Adrenal gland (tissue), 5 donors: ENCODE measurements at regions not wholly inside any gene's neighbourhood (a gene's known extent, or its start where the extent isn't known, plus 50 kb on each side); places are given as distances from the start of the nearest gene placed in this dataset.

Experiments used
- CTCF ChIP-seq, 6 experiments: fragments of 450-650 bp in 4 of 6; fragments of 200-600 bp in 2 of 6; sonication (generic) in 1 of 6; IDR thresholded peaks; 1 replicate in 5 of 6; 2 replicates in 1 of 6; pipeline versions ENCODE4 v1.5.1 to v1.8.0; 2016 to 2021; ENCODE audit warnings: antibody characterized with exemption in 6 of 6, mild to moderate bottlenecking in 2 of 6, moderate library complexity in 1 of 6
- POLR2A ChIP-seq, 2 donors: fragments of 450-650 bp; IDR thresholded peaks; one replicate each; pipeline ENCODE4 v1.6.1; 2017; ENCODE audit warnings: antibody characterized with exemption in 2 of 2, mild to moderate bottlenecking in 2 of 2, moderate library complexity in 1 of 2
- donor health status: DM: no; HTN: no; CAD: no.

DNA sequence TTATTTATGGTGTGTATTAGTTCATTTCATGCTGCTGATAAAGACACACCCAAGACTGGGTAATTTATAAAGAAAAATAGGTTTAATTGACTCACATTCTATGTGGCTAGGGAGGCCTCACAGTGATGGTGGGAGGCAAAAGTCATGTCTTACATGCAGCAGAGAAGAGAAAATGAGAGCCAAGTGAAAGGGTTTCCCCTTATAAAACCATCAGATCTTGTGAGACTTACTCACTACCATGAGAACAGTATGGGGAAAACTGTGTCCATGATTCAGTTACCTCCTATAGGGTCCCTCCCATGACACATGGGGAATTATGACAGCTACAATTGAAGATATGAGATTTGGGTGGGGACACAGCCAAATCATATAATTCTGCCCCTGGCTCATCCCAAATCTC lies 150.0 kb upstream of the AHI1 start:
- no peak for TF ChIP-seq CTCF (IDR thresholded peaks at IDR 0.05)
- no peak for TF ChIP-seq POLR2A (IDR thresholded peaks at IDR 0.05)
